Stimulated activated CD8-positive, alpha-beta memory T cell treated with anti-CD3 and anti-CD28 coated beads, Interleukin-4, amount 100 ng/mL, for 48 hours (primary cell): ENCODE measurements at regions not wholly inside any gene's neighbourhood (a gene's known extent, or its start where the extent isn't known, plus 50 kb on each side); places are given as distances from the start of the nearest gene placed in this dataset.

ENCODE experiments used
- DNase-seq: peaks from one replicate; pipeline ENCODE4 v3.0.0-alpha.2; 2020

DNA sequence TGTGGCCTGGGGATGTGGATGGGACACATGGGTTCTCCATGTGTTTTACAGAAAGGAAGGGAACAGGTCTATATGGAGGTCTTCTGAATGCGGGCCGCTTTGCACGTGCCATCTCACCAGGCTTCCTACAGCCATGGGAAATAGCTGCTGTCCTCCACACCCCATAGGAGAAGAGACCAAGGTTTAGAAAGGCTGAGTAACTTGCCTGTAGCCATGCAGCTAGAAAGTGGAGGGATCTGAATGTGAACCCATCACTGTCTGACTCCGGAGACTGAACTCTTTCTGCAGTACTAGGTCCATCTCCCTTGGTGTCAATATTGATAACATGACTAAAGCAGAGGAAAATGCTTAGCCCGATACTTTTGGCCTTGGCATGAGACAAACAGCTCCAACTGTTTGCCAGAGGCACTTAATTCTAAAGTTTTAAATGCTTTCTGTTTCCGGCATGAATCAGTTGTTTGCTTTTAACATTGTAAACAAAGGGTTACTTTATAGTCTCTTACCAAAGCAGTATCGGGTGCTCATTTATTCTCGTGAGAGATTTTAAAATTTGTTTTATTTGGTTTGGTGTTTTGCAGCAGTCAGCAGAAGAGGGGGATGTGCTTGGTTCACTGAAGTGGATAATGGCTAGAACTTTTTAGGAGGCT is 64.8 kb upstream of the LOXL4 start:
- DNase-seq: no peak

DNA sequence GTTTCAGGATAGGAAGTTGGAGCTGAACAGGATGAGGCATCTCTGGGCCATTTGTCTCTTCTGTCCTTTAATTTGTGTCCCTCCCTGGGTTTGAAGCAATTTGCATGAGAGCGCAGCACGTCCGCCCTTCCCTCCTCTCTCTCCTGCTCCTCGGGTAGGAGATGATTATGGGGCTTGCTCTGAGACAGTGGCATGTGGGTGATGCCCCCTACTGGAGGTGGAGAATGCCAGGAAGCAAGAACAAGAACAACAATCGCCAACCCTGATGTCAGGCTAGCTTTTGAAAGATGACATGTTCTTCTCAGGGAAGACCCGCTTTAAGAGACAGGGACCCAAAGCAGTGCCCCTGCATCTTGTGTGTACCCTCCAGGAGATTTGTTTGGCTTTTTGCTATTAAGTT is 63.9 kb upstream of the LOXL4 start:
- peak; percentile 28 for DNase-seq

DNA sequence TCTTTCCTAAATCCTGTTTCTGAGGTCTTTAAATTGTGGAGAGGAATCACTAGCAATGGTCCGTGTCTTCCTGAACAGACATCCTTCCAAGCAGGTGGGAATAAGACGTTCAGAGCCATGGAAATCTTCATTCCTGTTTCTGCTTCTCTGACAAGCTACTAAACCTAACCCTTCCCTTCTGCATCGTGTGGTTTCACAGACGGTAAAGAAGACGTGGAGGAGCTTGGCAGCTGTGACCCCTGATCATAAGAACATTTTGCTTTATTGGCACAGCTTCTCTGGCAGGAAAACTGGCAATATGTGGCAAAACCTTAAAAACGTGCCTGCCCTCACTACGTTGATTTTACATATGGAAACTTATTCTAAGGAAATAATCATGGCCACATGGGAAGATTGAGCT is 63.0 kb upstream of the LOXL4 start:
- no peak for DNase-seq

DNA sequence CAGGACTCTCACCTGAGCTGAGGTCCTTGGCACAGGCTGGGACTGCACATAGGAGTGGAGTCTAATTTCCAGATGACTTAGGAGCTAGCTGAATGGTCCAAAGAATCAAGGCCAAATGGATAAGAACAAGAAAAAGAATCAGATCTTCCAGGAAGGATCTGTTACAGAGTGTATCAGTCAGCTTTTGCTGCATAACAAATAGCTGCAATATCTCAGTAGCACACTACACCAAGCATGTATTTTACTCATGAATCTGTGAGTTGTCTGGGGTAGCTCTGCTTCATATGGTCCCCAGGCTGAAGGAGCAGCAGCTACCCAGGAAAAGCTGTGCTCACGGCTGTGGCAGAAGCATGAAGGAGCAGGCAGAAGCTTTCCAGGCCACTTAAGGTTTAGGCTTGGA is 60.6 kb upstream of the LOXL4 start:
- DNase-seq: no peak

DNA sequence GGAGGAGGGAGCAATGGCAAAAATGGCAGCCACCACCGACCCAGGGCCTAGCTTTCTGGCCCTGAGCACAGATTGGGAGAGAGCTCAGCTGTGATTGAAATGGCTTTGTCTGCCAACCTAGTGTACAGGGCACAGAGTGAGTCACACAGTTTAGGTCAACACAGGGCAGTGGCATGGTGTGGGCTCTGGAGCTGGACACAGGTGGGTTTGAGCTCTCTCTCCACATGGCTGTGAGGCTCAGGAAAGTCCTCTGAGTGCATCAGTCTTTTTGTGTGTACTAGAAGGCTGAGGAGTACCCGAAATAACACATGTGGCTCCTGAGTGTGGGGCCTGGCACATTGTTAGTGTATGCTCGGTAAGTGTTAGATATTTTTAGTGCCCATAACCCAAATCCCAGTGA is 60.2 kb upstream of the LOXL4 start:
- DNase-seq: no peak

DNA sequence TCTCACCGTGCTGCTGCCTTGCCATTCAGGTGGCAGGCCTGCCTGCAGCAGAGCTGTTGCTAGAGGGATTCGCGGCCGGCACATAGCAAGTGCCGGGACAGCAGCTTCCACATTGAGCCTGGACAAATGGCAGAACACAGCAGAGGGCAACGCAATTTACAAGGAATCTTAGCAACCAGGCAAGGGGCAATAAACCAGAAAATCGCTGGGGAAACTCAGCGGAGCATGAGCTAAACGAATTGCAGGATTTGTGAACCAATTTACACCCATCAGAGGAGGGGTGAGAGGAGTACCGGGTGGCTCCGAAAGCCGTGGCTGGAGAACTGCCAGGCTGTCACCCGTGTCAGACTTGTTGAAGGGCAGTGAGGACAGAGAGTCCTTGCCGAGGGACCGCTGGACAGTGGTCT is 58.6 kb upstream of the LOXL4 start:
- DNase-seq: no peak

DNA sequence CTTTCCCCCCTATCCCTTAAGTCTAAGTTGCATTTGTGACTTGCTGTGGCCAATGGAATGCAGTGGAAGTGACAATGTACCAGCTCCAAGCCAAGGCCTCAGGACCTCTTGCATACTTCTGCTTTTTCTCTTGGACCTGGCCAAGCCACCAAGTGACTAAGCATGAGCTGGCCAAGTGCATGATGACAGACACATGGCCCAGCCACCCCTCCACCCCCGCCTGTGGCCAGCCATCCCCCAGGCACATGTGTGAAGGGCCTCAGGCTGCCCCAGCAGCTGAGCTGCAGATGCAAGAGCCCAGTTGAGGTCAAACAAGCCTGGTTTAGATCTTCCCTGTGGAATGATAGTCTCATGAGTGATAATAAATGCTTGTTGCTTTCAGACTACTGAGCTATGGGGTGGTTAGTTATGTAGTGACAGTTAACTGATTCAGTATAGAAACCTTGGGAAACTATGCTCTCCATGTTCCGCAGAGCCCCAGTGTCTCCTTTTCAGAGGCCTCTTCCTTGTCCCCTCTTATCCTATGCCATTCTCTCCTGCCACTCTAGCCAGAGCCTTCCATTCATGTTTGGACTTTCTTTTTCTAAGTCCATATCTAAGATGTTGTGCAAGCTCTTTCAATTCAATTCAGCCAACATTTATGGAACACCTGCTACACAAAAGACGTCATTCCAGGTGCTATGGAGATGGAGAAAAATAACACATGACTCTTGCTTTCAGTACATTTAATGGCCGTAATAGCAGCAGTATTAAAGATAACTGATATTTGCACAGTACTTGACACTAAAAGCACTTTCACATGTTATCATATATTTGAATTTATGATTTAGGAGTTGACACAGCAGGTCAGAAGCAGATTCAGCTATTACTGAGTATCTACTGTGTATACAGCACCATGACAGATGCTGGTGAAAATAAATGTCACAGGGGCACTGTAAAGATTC is 55.5 kb upstream of the LOXL4 start:
- peak; percentile 35 for DNase-seq

DNA sequence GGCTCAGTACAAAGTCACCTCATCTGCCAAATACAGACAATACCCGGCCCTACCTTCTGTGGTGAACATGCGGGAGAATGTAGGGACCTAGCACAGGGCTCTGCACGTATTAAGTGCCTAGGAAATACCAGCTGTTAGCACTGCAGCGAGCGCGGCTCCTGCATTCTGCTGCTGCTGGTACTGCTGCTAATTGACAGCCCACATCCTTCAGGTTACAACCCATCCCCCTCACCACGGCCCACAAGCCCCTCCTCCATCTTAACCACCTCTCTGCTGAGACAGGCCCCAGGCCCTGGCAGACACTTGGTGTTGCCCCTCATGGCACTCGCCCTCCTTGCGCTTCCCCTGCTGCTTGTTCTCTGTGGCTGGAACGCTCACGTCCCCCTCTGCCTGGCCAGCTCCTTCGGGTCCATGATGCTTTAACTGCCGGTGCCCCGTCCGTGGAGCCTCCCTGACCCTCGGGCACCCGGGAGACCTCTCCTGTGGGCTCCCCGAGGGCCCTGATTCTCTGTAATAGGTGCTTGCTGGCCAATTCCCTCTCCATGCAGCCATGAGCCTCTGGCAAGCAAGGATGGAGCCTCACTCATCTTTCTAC is 53.3 kb upstream of the LOXL4 start:
- DNase-seq: no peak

DNA sequence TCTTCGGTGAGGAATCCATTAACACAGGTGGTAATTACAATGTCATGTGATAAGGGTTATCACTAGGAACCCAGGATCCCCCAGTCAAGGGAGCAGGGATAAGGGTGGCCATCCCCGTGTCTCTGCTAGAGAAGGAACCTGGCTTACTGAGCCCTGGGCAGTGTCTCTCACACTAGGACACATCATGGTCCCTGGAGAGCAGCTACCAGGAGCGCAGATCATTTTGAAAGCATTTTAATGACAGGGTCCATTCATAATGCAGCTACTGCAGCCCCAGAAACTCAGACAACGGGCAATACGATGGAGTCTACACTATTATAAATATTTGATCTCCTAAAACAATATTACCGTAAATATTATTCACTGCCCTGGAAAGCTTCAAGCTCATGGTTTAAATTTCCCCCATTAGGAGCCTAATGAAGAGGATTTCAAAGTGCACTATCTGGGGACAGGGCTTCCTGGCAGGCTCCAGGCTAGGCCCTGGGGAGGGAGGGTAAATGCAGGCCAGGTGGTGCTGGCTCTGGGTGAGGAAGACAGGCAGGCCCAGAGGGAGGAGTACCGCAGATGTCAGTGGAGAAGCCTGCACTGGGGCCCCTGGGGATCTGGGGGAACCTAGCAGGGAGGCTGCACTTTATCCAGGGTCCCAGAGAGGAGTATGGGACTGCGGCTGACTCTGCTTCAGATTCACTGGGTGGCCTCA is 52.6 kb upstream of the LOXL4 start:
- no peak for DNase-seq

DNA sequence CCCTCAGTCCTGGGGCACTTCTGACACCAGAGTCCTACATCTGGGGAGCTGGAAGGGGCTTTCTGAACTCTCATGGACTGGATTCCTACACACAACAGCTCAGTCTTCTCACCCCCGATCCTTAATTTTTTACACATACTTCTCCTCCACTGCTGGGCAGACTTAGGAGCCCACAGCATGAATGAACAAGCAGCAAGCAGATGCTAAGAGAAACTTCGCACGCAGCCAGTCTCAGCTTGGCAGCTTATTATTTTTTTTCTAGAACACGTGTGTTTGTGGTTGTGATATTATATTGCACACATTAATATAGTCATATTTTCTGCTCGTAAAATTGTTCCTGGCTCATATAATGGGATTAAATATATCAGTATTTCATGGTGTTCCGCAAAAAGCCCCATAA is 50.9 kb upstream of the LOXL4 start:
- DNase-seq: no peak
